HEK293 (cell line): ENCODE measurements at regions not wholly inside any gene's neighbourhood (a gene's known extent, or its start where the extent isn't known, plus 50 kb on each side); places are given as distances from the start of the nearest gene placed in this dataset.

Source experiments
- CTCF ChIA-PET: fragments of 350-600 bp; formaldehyde crosslinking; extraction: SDS; loops from one replicate; lab custom pipeline; 2021; ENCODE audit warnings: antibody characterized with exemption; lab: Yijun Ruan, JAX
- POLR2A ChIA-PET: fragments of 300-600 bp; formaldehyde crosslinking; extraction: SDS; loops from one replicate; lab custom pipeline; 2020; ENCODE audit warnings: antibody characterized with exemption, inconsistent platforms; lab: Yijun Ruan, JAX
- H3K27ac ChIP-seq: fragments of 200-500 bp; sonication (Bioruptor generic); 2 replicates; pipeline ENCODE4 v1.5.1; 2014; ENCODE audit warnings: low read depth, low read length, control low read depth, inconsistent platforms; ENCODE audit errors: extremely low read depth
- H3K36me3 ChIP-seq, 2 experiments: fragments of 200-500 bp in 1 of 2; sonication (Bioruptor generic) in 1 of 2; 1 replicate in 1 of 2; 2 replicates in 1 of 2; pipeline ENCODE4 v1.5.1; 2014 to 2017; ENCODE audit warnings: inconsistent platforms in 2 of 2, low read length in 2 of 2; ENCODE audit not compliant: control insufficient read depth in 2 of 2, insufficient read depth in 1 of 2
- H3K4me1 ChIP-seq: fragments of 200-500 bp; sonication (Bioruptor generic); 2 replicates; pipeline ENCODE4 v1.5.1; 2014; ENCODE audit warnings: mild to moderate bottlenecking, low read length, inconsistent platforms; ENCODE audit not compliant: control insufficient read depth, insufficient read depth
- H3K4me3 ChIP-seq: 2 replicates; pipeline ENCODE4 v1.5.1; 2011; ENCODE audit warnings: low read depth, mild to moderate bottlenecking, control low read depth, low read length, moderate library complexity
- H3K9me3 ChIP-seq: fragments of 200-500 bp; sonication (Bioruptor generic); 2 replicates; pipeline ENCODE4 v1.5.1; 2014; ENCODE audit warnings: low read depth, low read length, inconsistent platforms; ENCODE audit not compliant: control insufficient read depth, insufficient read depth
- IKZF3 ChIP-seq: fragments of 450-650 bp; IDR thresholded peaks from 2 replicates; pipeline ENCODE4 v1.5.0; 2018; ENCODE audit warnings: missing biosample characterization, mild to moderate bottlenecking, missing genetic modification characterization, moderate library complexity
- ZBTB17 ChIP-seq: fragments of 450-650 bp; formaldehyde crosslinking; IDR thresholded peaks from 2 replicates; pipeline ENCODE4 v1.5.1; 2016; ENCODE audit warnings: missing biosample characterization, missing genetic modification characterization
- ZBTB20 ChIP-seq: fragments of 450-650 bp; formaldehyde crosslinking; IDR thresholded peaks from 2 replicates; pipeline ENCODE4 v1.5.1; 2016; ENCODE audit warnings: missing biosample characterization, missing genetic modification characterization
- ZBTB49 ChIP-seq: fragments of 450-650 bp; formaldehyde crosslinking; IDR thresholded peaks from 2 replicates; pipeline ENCODE4 v1.5.1; 2016; ENCODE audit warnings: missing biosample characterization, missing genetic modification characterization, low read depth
- ZBTB6 ChIP-seq: fragments of 450-650 bp; formaldehyde crosslinking; IDR thresholded peaks from 2 replicates; pipeline ENCODE4 v1.5.1; 2017; ENCODE audit warnings: missing biosample characterization, missing genetic modification characterization
- ZBTB7A ChIP-seq: fragments of 450-650 bp; formaldehyde crosslinking; IDR thresholded peaks from 2 replicates; pipeline ENCODE4 v1.5.1; 2016; ENCODE audit warnings: low read depth, missing biosample characterization, missing genetic modification characterization
- ZNF169 ChIP-seq: fragments of 450-650 bp; formaldehyde crosslinking; IDR thresholded peaks from 2 replicates; pipeline ENCODE4 v1.5.1; 2016; ENCODE audit warnings: missing biosample characterization, missing genetic modification characterization
- ZNF175 ChIP-seq: fragments of 450-650 bp; formaldehyde crosslinking; IDR thresholded peaks from 2 replicates; pipeline ENCODE4 v1.5.1; 2016; ENCODE audit warnings: missing biosample characterization, missing genetic modification characterization
- ZNF18 ChIP-seq: fragments of 450-650 bp; formaldehyde crosslinking; IDR thresholded peaks from 2 replicates; pipeline ENCODE4 v1.5.1; 2016; ENCODE audit warnings: missing biosample characterization, missing genetic modification characterization
- ZNF280D ChIP-seq: fragments of 450-650 bp; formaldehyde crosslinking; IDR thresholded peaks from 2 replicates; pipeline ENCODE4 v1.5.1; 2016; ENCODE audit warnings: missing biosample characterization, missing genetic modification characterization
- ZNF335 ChIP-seq: fragments of 450-650 bp; formaldehyde crosslinking; conservative IDR thresholded peaks from 2 replicates; pipeline ENCODE4 v1.5.1; 2016; ENCODE audit warnings: missing biosample characterization, missing genetic modification characterization
- ZNF37A ChIP-seq: fragments of 450-650 bp; IDR thresholded peaks from 2 replicates; pipeline ENCODE4 v1.5.1; 2018; ENCODE audit warnings: missing biosample characterization, missing genetic modification characterization
- ZNF394 ChIP-seq: fragments of 450-650 bp; formaldehyde crosslinking; IDR thresholded peaks from 2 replicates; pipeline ENCODE4 v1.5.1; 2016; ENCODE audit warnings: missing biosample characterization, missing genetic modification characterization, mild to moderate bottlenecking, moderate library complexity, borderline replicate concordance
- ZNF433 ChIP-seq: fragments of 450-650 bp; formaldehyde crosslinking; IDR thresholded peaks from 2 replicates; pipeline ENCODE4 v1.5.1; 2016; ENCODE audit warnings: missing biosample characterization, missing genetic modification characterization, low read depth
- ZNF473 ChIP-seq: fragments of 450-650 bp; formaldehyde crosslinking; IDR thresholded peaks from 2 replicates; pipeline ENCODE4 v1.5.1; 2017; ENCODE audit warnings: missing biosample characterization, missing genetic modification characterization
- ZNF518A ChIP-seq: fragments of 450-650 bp; formaldehyde crosslinking; conservative IDR thresholded peaks from 2 replicates; pipeline ENCODE4 v1.5.1; 2016; ENCODE audit warnings: low read depth, missing biosample characterization, missing genetic modification characterization
- ZNF558 ChIP-seq: fragments of 450-650 bp; formaldehyde crosslinking; IDR thresholded peaks from 2 replicates; pipeline ENCODE4 v1.5.1; 2016; ENCODE audit warnings: missing biosample characterization, missing genetic modification characterization
- ZNF585B ChIP-seq: fragments of 450-650 bp; formaldehyde crosslinking; IDR thresholded peaks from 2 replicates; pipeline ENCODE4 v1.5.1; 2016; ENCODE audit warnings: missing biosample characterization, missing genetic modification characterization
- ZNF596 ChIP-seq: fragments of 450-650 bp; IDR thresholded peaks from 2 replicates; pipeline ENCODE4 v1.5.0; 2018; ENCODE audit warnings: missing biosample characterization, mild to moderate bottlenecking, missing genetic modification characterization, moderate library complexity
- ZNF629 ChIP-seq: fragments of 450-650 bp; formaldehyde crosslinking; IDR thresholded peaks from 2 replicates; pipeline ENCODE4 v1.5.1; 2017; ENCODE audit warnings: missing biosample characterization, missing genetic modification characterization
- ZNF843 ChIP-seq: fragments of 450-650 bp; formaldehyde crosslinking; IDR thresholded peaks from 2 replicates; pipeline ENCODE4 v1.5.1; 2016; ENCODE audit warnings: missing biosample characterization, missing genetic modification characterization

- TF ChIP-seq ZBTB49 (tag by site-specific recombination) (no peak), ZNF433 (tag by site-specific recombination) (no peak), ZNF629 (no peak), ZNF169 (tag by site-specific recombination) (no peak), ZNF18 (tag by site-specific recombination) (no peak), ZNF175 (no peak), ZNF596 (tag by site-specific recombination) (no peak), ZNF37A (no peak), ZBTB17 (tag by site-specific recombination) (no peak)
These were observed 60.1 kb downstream of the IRX3 start (continued) for GRCh38 chr16:54226296-54227010.

- Histone ChIP-seq H3K36me3 (no peaks in the 10 kb centered on the region), H3K4me1 (no peaks in the 10 kb centered on the region), H3K9me3 (no peaks in the 10 kb centered on the region), H3K27ac (no peak overlapping the region), H3K4me3 (no peak overlapping the region)
- no peak for TF ChIP-seq ZNF585B (tag by site-specific recombination)
- CTCF ChIA-PET, result no interaction called here
- POLR2A ChIA-PET, result no interaction called here
These were observed 66.9 kb downstream of the IRX3 start for GRCh38 chr16:54219709-54220108.

GRCh38 chr16:54216688-54217087 lies 69.9 kb downstream of the IRX3 start:
- CTCF ChIA-PET, result no interaction called here
- no peaks in the 10 kb centered on the region for H3K9me3 ChIP-seq
- H3K4me1 ChIP-seq, result no peaks in the 10 kb centered on the region
- no peaks in the 10 kb centered on the region for H3K36me3 ChIP-seq
- H3K27ac ChIP-seq, result no peak overlapping the region
- no peak overlapping the region for H3K4me3 ChIP-seq
- POLR2A ChIA-PET, result no interaction called here
- TF ChIP-seq ZNF843 (tag by site-specific recombination) (no peak), ZNF518A (no peak), ZNF335 (no peak), ZNF558 (tag by site-specific recombination) (no peak), IKZF3 (no peak), ZNF280D (no peak), ZNF473 (tag by site-specific recombination) (no peak), ZBTB7A (tag by site-specific recombination) (no peak), ZBTB6 (tag by site-specific recombination) (no peak), ZNF394 (tag by site-specific recombination) (no peak), ZBTB20 (tag by site-specific recombination) (no peak), ZNF585B (tag by site-specific recombination) (no peak)
